ENCODE measurements at regions not wholly inside any gene's neighbourhood (a gene's known extent, or its start where the extent isn't known, plus 50 kb on each side); places are given as distances from the start of the nearest gene placed in this dataset.

DNA sequence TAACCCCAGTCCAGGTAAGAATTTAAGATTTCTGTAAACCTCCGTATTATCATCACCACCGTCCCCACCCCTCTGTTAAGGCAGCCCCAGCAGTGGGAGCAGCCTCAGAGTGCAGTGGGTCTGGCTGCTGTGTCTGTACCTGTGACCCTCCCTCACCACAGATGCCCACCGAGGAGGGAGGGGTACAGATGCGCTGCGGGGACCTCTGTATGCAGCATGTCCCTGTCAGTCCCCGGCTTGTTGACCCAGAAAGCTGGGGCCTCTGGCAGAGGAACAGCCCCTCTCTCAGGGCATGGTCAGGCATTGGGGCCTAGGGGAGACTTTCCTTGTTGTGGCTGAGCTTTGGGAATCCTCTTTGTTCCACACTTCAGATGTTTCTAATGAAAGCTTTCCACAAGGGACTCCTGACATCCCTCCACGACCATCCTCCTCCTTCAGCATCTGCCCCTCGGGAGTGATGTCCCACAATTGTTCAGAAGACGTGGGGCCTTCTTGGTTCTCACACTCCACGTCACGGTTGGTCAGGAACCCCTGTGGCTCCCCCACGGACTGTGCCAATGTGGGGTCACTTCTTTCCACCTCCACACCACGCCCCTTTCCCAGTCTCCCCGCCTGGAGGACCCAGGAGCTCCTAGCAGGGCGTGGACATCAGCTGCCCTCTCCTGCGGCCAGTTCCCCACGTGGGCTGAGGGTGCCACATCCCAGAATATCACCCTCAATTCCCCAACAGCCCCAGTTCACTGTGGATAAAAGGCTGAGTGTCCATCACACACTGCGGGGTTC lies 384.2 kb upstream of the MYT1L start:
- intact Hi-C loops (cut with micrococcal nuclease) (no loop called here), in situ Hi-C loops (cut with MboI) (no loop called here)
- ATAC-seq (no peak), FAIRE-seq (no peak), DNase-seq (ENCODE audit: extremely low read depth in 1 of 4, low spot score in 3 of 4) (no peak)
- Histone ChIP-seq H3K4me2 (ENCODE audit: insufficient read depth, low read length) (no peak overlapping the region), H2AFZ (ENCODE audit: low read depth, low read length) (no peak overlapping the region), H3K9me1 (ENCODE audit: control insufficient read depth, insufficient read depth, low read length) (no peaks in the 10 kb centered on the region), H4K20me1 (replicated peaks; ENCODE audit: control insufficient read depth, insufficient read depth, low read length) (no peaks in the 10 kb centered on the region; the same call in 1 of the 2 replicates), H3K36me3 (ENCODE audit: control insufficient read depth, insufficient read depth, low read length) (no peaks in the 10 kb centered on the region), H3K9ac (ENCODE audit: insufficient read depth in 1 of 2, low read depth in 2 of 2, low read length in 2 of 2) (no peak overlapping the region), H3K27me3 (ENCODE audit: control insufficient read depth in 2 of 2, insufficient read depth in 2 of 2, low read length in 2 of 2) (peaks cover 0 to 36% of the 10 kb centered on the region in 2 experiments), H3K9me3 (replicated peaks; ENCODE audit: control insufficient read depth, insufficient read depth, low read depth, low read length) (no peaks in the 10 kb centered on the region), H3K4me1 (replicated peaks in 1 of 2; ENCODE audit: control insufficient read depth in 2 of 2, insufficient read depth in 2 of 2, low read length in 2 of 2) (no peaks in the 10 kb centered on the region), H3K4me3 (no peak overlapping the region), H3K79me2 (ENCODE audit: control insufficient read depth, insufficient read depth, low read length) (no peaks in the 10 kb centered on the region), H3K27ac (ENCODE audit: extremely low read depth, low read depth, low read length) (no peak overlapping the region)
- BruUV-seq (replicated peaks), result no TSS peak
- POLR2A ChIA-PET, result interaction anchor here (0.7 to 0.8 kb wide), 2 partner anchors 53 to 906 kb away, joined by 3 read pairs; no protein-coding TSS in a partner anchor
- CTCF ChIA-PET (ENCODE audit: low intra/inter-chr PET ratio), result no interaction called here
- 0% methylated on average over 12 of the region's 18 CpGs for WGBS (ENCODE audit: insufficient coverage, low coverage, missing lambda C conversion rate)
- TF ChIP-seq HIVEP1 (CRISPR knock-in tag; IDR thresholded peaks at IDR 0.05), result no peak
- no peak for TF ChIP-seq NFE2 (IDR thresholded peaks at IDR 0.05; ENCODE audit: low read depth)
- TF ChIP-seq RAD21 (CRISPR knock-in tag; conservative IDR thresholded peaks at IDR 0.05 in 1 of 2, IDR thresholded peaks at IDR 0.05 in 1 of 2), result no peak
- TF ChIP-seq, protein P1, sequence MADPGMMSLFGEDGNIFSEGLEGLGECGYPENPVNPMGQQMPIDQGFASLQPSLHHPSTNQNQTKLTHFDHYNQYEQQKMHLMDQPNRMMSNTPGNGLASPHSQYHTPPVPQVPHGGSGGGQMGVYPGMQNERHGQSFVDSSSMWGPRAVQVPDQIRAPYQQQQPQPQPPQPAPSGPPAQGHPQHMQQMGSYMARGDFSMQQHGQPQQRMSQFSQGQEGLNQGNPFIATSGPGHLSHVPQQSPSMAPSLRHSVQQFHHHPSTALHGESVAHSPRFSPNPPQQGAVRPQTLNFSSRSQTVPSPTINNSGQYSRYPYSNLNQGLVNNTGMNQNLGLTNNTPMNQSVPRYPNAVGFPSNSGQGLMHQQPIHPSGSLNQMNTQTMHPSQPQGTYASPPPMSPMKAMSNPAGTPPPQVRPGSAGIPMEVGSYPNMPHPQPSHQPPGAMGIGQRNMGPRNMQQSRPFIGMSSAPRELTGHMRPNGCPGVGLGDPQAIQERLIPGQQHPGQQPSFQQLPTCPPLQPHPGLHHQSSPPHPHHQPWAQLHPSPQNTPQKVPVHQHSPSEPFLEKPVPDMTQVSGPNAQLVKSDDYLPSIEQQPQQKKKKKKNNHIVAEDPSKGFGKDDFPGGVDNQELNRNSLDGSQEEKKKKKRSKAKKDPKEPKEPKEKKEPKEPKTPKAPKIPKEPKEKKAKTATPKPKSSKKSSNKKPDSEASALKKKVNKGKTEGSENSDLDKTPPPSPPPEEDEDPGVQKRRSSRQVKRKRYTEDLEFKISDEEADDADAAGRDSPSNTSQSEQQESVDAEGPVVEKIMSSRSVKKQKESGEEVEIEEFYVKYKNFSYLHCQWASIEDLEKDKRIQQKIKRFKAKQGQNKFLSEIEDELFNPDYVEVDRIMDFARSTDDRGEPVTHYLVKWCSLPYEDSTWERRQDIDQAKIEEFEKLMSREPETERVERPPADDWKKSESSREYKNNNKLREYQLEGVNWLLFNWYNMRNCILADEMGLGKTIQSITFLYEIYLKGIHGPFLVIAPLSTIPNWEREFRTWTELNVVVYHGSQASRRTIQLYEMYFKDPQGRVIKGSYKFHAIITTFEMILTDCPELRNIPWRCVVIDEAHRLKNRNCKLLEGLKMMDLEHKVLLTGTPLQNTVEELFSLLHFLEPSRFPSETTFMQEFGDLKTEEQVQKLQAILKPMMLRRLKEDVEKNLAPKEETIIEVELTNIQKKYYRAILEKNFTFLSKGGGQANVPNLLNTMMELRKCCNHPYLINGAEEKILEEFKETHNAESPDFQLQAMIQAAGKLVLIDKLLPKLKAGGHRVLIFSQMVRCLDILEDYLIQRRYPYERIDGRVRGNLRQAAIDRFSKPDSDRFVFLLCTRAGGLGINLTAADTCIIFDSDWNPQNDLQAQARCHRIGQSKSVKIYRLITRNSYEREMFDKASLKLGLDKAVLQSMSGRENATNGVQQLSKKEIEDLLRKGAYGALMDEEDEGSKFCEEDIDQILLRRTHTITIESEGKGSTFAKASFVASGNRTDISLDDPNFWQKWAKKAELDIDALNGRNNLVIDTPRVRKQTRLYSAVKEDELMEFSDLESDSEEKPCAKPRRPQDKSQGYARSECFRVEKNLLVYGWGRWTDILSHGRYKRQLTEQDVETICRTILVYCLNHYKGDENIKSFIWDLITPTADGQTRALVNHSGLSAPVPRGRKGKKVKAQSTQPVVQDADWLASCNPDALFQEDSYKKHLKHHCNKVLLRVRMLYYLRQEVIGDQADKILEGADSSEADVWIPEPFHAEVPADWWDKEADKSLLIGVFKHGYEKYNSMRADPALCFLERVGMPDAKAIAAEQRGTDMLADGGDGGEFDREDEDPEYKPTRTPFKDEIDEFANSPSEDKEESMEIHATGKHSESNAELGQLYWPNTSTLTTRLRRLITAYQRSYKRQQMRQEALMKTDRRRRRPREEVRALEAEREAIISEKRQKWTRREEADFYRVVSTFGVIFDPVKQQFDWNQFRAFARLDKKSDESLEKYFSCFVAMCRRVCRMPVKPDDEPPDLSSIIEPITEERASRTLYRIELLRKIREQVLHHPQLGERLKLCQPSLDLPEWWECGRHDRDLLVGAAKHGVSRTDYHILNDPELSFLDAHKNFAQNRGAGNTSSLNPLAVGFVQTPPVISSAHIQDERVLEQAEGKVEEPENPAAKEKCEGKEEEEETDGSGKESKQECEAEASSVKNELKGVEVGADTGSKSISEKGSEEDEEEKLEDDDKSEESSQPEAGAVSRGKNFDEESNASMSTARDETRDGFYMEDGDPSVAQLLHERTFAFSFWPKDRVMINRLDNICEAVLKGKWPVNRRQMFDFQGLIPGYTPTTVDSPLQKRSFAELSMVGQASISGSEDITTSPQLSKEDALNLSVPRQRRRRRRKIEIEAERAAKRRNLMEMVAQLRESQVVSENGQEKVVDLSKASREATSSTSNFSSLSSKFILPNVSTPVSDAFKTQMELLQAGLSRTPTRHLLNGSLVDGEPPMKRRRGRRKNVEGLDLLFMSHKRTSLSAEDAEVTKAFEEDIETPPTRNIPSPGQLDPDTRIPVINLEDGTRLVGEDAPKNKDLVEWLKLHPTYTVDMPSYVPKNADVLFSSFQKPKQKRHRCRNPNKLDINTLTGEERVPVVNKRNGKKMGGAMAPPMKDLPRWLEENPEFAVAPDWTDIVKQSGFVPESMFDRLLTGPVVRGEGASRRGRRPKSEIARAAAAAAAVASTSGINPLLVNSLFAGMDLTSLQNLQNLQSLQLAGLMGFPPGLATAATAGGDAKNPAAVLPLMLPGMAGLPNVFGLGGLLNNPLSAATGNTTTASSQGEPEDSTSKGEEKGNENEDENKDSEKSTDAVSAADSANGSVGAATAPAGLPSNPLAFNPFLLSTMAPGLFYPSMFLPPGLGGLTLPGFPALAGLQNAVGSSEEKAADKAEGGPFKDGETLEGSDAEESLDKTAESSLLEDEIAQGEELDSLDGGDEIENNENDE (IDR thresholded peaks at IDR 0.05; ENCODE audit: low read depth, low read length), result no peak
- no peak for TF ChIP-seq ZNF668 (CRISPR knock-in tag; IDR thresholded peaks at IDR 0.05)
- TF ChIP-seq ZFPM2 (CRISPR knock-in tag; IDR thresholded peaks at IDR 0.05), result no peak
- TF ChIP-seq TAF15 (IDR thresholded peaks at IDR 0.05; ENCODE audit: low read depth, low read length), result no peak
- no peak for TF ChIP-seq MBD2 (IDR thresholded peaks at IDR 0.05; ENCODE audit: borderline replicate concordance, low read depth)
- TF ChIP-seq HDAC6 (IDR thresholded peaks at IDR 0.05; ENCODE audit: low read depth, low read length), result no peak
- TF ChIP-seq SRSF3 (IDR thresholded peaks at IDR 0.05; ENCODE audit: insufficient read depth, low read length), result no peak

Measured in K562 (cell line).